PC-9 (cell line): ENCODE measurements at regions not wholly inside any gene's neighbourhood (a gene's known extent, or its start where the extent isn't known, plus 50 kb on each side); places are given as distances from the start of the nearest gene placed in this dataset.
A peak's percentile ranks its signal among the peaks of the same experiment; 100 is the strongest.

Experiments
- EZH2 ChIP-seq: fragments of 200-600 bp; sonication (generic); IDR thresholded peaks from 2 replicates; pipeline ENCODE4 v1.8.0; 2017; ENCODE audit warnings: antibody characterized with exemption, low read depth
- TF ChIP-seq, protein P1 (sequence below): fragments of 200-600 bp; sonication (generic); conservative IDR thresholded peaks from 2 replicates; pipeline ENCODE4 v1.6.1; 2017; ENCODE audit warnings: mixed run types, antibody characterized with exemption, mild to moderate bottlenecking, moderate library complexity

DNA sequence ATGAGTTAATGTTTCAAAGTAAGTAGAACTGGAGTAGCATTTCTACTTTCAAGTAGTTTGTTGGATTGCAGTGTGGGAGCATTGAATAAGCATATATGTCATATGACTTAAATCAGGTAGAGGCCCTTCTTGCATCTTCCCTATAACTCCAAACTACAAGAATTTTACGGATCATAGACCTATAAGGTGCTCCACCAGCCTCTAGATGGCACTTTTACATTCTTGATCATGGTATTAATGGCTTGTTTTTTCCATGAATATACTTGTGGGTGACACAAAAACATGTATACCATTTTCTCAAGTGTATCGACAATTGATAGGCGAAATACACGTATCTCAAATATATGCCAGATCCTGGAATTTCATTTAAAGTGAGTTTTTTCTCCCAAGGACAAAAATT, 311.1 kb downstream of the ZPLD1 start:
- TF ChIP-seq, protein P1, sequence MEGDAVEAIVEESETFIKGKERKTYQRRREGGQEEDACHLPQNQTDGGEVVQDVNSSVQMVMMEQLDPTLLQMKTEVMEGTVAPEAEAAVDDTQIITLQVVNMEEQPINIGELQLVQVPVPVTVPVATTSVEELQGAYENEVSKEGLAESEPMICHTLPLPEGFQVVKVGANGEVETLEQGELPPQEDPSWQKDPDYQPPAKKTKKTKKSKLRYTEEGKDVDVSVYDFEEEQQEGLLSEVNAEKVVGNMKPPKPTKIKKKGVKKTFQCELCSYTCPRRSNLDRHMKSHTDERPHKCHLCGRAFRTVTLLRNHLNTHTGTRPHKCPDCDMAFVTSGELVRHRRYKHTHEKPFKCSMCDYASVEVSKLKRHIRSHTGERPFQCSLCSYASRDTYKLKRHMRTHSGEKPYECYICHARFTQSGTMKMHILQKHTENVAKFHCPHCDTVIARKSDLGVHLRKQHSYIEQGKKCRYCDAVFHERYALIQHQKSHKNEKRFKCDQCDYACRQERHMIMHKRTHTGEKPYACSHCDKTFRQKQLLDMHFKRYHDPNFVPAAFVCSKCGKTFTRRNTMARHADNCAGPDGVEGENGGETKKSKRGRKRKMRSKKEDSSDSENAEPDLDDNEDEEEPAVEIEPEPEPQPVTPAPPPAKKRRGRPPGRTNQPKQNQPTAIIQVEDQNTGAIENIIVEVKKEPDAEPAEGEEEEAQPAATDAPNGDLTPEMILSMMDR, result peak; percentile 48; the same call in 1 of the 2 replicates
- TF ChIP-seq EZH2, result no peak
